HCT116 (cell line): ENCODE measurements at regions not wholly inside any gene's neighbourhood (a gene's known extent, or its start where the extent isn't known, plus 50 kb on each side); places are given as distances from the start of the nearest gene placed in this dataset.

Source experiments
- CEBPB ChIP-seq: IDR thresholded peaks from 2 replicates; pipeline ENCODE4 v1.6.1; 2012; ENCODE audit warnings: low read depth
- ELF1 ChIP-seq: IDR thresholded peaks from 2 replicates; pipeline ENCODE4 v1.6.1; 2012; ENCODE audit warnings: low read depth, borderline replicate concordance
- EZH2 ChIP-seq: fragments of 200-600 bp; sonication (generic); IDR thresholded peaks from 2 replicates; pipeline ENCODE4 v1.6.1; 2017; ENCODE audit warnings: antibody characterized with exemption, mixed run types
- EZH2phosphoT487 ChIP-seq: fragments of 200-600 bp; IDR thresholded peaks from 2 replicates; pipeline ENCODE4 v1.6.1; 2018; ENCODE audit warnings: antibody characterized with exemption, borderline replicate concordance
- FOSL1 ChIP-seq: IDR thresholded peaks from 2 replicates; pipeline ENCODE4 v1.6.1; 2012; ENCODE audit warnings: low read depth
- JUND ChIP-seq: IDR thresholded peaks from 2 replicates; pipeline ENCODE4 v1.6.1; 2012
- POLR2A ChIP-seq: IDR thresholded peaks from 2 replicates; pipeline ENCODE4 v1.7.0; 2011; ENCODE audit warnings: borderline replicate concordance; ENCODE audit not compliant: insufficient read depth, insufficient read length; ENCODE audit errors: extremely low read depth
- POLR2AphosphoS5 ChIP-seq: IDR thresholded peaks from 2 replicates; pipeline ENCODE4 v1.6.1; 2011; ENCODE audit warnings: mild to moderate bottlenecking, low read depth, low read length, moderate library complexity
- RAD21 ChIP-seq: IDR thresholded peaks from 2 replicates; pipeline ENCODE4 v1.6.1; 2012; ENCODE audit warnings: low read depth, mild to moderate bottlenecking
- SRF ChIP-seq: IDR thresholded peaks from 2 replicates; pipeline ENCODE4 v1.6.1; 2012; ENCODE audit warnings: low read depth
- YY1 ChIP-seq: IDR thresholded peaks from 2 replicates; pipeline ENCODE4 v1.6.1; 2011; ENCODE audit warnings: low read length, low read depth, moderate library complexity, mild to moderate bottlenecking; ENCODE audit not compliant: insufficient replicate concordance; ENCODE audit errors: extremely low read depth
- TF ChIP-seq, protein P1 (sequence below), 3 experiments: fragments of 200-600 bp in 1 of 3; sonication (generic) in 1 of 3; IDR thresholded peaks in 2 of 3; conservative IDR thresholded peaks in 1 of 3; 2 replicates each; pipeline ENCODE4 v1.5.1; 2012 to 2017; ENCODE audit warnings: low read depth in 2 of 3, low read length in 2 of 3, antibody characterized with exemption in 1 of 3, borderline replicate concordance in 1 of 3, control low read depth in 1 of 3, mild to moderate bottlenecking in 1 of 3, mixed read lengths in 1 of 3, mixed run types in 1 of 3, moderate library complexity in 1 of 3; ENCODE audit not compliant: insufficient read depth in 1 of 3
- TF ChIP-seq, protein P2 (sequence below): IDR thresholded peaks from 2 replicates; pipeline ENCODE4 v1.6.1; 2012; ENCODE audit warnings: low read depth
- TF ChIP-seq, protein P3 (sequence below): IDR thresholded peaks from 2 replicates; pipeline ENCODE4 v1.6.1; 2012

DNA sequence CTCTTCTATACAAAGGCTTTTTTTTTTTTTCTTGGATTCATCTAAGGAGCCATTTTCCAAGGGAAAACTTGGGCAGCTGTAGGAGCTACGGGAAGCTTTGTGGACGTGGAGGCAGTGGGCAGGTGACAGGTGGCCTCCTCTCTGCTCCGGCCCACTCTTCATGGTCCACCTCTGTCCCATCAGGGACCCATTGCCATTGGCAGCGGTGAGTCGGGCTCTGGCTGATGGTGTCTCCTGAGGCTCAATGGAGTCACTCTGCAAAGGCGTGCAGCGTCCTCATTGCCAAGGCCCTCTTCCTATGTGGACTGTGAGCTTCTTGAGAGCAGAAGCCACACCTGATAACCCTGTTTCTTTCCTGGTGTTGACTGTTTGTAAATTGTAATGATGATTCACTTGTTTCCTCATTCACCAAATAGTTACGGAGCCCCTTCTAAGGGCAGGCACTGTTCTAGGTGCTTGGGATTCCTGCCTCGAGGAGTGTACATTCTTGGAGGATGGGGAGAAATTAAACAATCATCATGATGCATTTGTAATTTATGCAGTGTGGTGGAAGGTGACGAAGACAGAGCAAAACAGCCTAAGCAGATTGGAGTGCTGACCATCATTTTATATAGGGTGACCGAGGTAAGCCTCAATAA is 240.3 kb upstream of the HS6ST1 start:
- TF ChIP-seq, protein P1, sequence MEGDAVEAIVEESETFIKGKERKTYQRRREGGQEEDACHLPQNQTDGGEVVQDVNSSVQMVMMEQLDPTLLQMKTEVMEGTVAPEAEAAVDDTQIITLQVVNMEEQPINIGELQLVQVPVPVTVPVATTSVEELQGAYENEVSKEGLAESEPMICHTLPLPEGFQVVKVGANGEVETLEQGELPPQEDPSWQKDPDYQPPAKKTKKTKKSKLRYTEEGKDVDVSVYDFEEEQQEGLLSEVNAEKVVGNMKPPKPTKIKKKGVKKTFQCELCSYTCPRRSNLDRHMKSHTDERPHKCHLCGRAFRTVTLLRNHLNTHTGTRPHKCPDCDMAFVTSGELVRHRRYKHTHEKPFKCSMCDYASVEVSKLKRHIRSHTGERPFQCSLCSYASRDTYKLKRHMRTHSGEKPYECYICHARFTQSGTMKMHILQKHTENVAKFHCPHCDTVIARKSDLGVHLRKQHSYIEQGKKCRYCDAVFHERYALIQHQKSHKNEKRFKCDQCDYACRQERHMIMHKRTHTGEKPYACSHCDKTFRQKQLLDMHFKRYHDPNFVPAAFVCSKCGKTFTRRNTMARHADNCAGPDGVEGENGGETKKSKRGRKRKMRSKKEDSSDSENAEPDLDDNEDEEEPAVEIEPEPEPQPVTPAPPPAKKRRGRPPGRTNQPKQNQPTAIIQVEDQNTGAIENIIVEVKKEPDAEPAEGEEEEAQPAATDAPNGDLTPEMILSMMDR (IDR thresholded peaks at IDR 0.05 in 2 of 3, conservative IDR thresholded peaks at IDR 0.05 in 1 of 3; ENCODE audit: borderline replicate concordance in 1 of 3, insufficient read depth in 1 of 3, low read depth in 2 of 3, low read length in 2 of 3) = no peak
- TF ChIP-seq YY1 (no peak), EZH2phosphoT487 (no peak), POLR2A (no peak), CEBPB (no peak), EZH2 (no peak), RAD21 (no peak), SRF (no peak), JUND (no peak), FOSL1 (no peak), POLR2AphosphoS5 (no peak), ELF1 (no peak)
- TF ChIP-seq, protein P2, sequence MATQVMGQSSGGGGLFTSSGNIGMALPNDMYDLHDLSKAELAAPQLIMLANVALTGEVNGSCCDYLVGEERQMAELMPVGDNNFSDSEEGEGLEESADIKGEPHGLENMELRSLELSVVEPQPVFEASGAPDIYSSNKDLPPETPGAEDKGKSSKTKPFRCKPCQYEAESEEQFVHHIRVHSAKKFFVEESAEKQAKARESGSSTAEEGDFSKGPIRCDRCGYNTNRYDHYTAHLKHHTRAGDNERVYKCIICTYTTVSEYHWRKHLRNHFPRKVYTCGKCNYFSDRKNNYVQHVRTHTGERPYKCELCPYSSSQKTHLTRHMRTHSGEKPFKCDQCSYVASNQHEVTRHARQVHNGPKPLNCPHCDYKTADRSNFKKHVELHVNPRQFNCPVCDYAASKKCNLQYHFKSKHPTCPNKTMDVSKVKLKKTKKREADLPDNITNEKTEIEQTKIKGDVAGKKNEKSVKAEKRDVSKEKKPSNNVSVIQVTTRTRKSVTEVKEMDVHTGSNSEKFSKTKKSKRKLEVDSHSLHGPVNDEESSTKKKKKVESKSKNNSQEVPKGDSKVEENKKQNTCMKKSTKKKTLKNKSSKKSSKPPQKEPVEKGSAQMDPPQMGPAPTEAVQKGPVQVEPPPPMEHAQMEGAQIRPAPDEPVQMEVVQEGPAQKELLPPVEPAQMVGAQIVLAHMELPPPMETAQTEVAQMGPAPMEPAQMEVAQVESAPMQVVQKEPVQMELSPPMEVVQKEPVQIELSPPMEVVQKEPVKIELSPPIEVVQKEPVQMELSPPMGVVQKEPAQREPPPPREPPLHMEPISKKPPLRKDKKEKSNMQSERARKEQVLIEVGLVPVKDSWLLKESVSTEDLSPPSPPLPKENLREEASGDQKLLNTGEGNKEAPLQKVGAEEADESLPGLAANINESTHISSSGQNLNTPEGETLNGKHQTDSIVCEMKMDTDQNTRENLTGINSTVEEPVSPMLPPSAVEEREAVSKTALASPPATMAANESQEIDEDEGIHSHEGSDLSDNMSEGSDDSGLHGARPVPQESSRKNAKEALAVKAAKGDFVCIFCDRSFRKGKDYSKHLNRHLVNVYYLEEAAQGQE = no peak
- TF ChIP-seq, protein P3, sequence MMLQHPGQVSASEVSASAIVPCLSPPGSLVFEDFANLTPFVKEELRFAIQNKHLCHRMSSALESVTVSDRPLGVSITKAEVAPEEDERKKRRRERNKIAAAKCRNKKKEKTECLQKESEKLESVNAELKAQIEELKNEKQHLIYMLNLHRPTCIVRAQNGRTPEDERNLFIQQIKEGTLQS = no peak
